Fibroblast of lung (primary cell): ENCODE measurements at regions not wholly inside any gene's neighbourhood (a gene's known extent, or its start where the extent isn't known, plus 50 kb on each side); places are given as distances from the start of the nearest gene placed in this dataset.

Source experiments
- EZH2 ChIP-seq: IDR thresholded peaks from 2 replicates; pipeline ENCODE4 v1.5.1; 2012; ENCODE audit warnings: low read length, control low read depth, mild to moderate bottlenecking; ENCODE audit errors: missing control alignments
- TF ChIP-seq, protein P1 (sequence below), 2 donors: IDR thresholded peaks in 1 of 2; conservative IDR thresholded peaks in 1 of 2; 1 replicate in 1 of 2; 2 replicates in 1 of 2; pipeline ENCODE4 v1.5.1; 2011 to 2012; ENCODE audit warnings: low read length in 2 of 2, control low read depth in 1 of 2, inconsistent platforms in 1 of 2, low read depth in 1 of 2, mild to moderate bottlenecking in 1 of 2

GRCh38 chr6:114588726-114589125 is 245.9 kb upstream of the HS3ST5 start:
- TF ChIP-seq, protein P1, sequence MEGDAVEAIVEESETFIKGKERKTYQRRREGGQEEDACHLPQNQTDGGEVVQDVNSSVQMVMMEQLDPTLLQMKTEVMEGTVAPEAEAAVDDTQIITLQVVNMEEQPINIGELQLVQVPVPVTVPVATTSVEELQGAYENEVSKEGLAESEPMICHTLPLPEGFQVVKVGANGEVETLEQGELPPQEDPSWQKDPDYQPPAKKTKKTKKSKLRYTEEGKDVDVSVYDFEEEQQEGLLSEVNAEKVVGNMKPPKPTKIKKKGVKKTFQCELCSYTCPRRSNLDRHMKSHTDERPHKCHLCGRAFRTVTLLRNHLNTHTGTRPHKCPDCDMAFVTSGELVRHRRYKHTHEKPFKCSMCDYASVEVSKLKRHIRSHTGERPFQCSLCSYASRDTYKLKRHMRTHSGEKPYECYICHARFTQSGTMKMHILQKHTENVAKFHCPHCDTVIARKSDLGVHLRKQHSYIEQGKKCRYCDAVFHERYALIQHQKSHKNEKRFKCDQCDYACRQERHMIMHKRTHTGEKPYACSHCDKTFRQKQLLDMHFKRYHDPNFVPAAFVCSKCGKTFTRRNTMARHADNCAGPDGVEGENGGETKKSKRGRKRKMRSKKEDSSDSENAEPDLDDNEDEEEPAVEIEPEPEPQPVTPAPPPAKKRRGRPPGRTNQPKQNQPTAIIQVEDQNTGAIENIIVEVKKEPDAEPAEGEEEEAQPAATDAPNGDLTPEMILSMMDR (conservative IDR thresholded peaks at IDR 0.05 in 1 of 2, IDR thresholded peaks at IDR 0.05 in 1 of 2; ENCODE audit: low read depth in 1 of 2, low read length in 2 of 2), result no peak
- no peak for TF ChIP-seq EZH2
